ENCODE measurements at regions not wholly inside any gene's neighbourhood (a gene's known extent, or its start where the extent isn't known, plus 50 kb on each side); places are given as distances from the start of the nearest gene placed in this dataset.

- CTCF ChIA-PET, result no interaction called here
- POLR2A ChIA-PET, result interaction anchor here (1.3 kb wide), 1 partner anchor 229 kb away, joined by 4 read pairs; the partner anchor contains the start of gene ID2
- TF ChIP-seq ZNF184 (tag by site-specific recombination; IDR thresholded peaks at IDR 0.05) (no peak), ZNF10 (tag by site-specific recombination; IDR thresholded peaks at IDR 0.05) (no peak), HOXD13 (CRISPR knock-in tag; IDR thresholded peaks at IDR 0.05; ENCODE audit: borderline replicate concordance) (no peak), ZNF580 (tag by site-specific recombination; IDR thresholded peaks at IDR 0.05) (no peak), SCRT2 (tag by site-specific recombination; IDR thresholded peaks at IDR 0.05) (no peak), ZBTB44 (tag by site-specific recombination; IDR thresholded peaks at IDR 0.05) (no peak), ZNF362 (tag by site-specific recombination; IDR thresholded peaks at IDR 0.05) (no peak), ELK4 (IDR thresholded peaks at IDR 0.05; ENCODE audit: borderline replicate concordance, low read depth, low read length) (no peak), ZNF169 (tag by site-specific recombination; IDR thresholded peaks at IDR 0.05) (no peak), ZNF513 (tag by site-specific recombination; IDR thresholded peaks at IDR 0.05) (no peak), ZSCAN23 (tag by site-specific recombination; IDR thresholded peaks at IDR 0.05) (no peak), ZNF112 (tag by site-specific recombination; IDR thresholded peaks at IDR 0.05) (no peak), ZNF501 (tag by site-specific recombination; IDR thresholded peaks at IDR 0.05) (no peak), ZSCAN5A (tag by site-specific recombination; IDR thresholded peaks at IDR 0.05) (no peak), CTCF (tag by site-specific recombination; IDR thresholded peaks at IDR 0.05) (no peak), GLI4 (tag by site-specific recombination; IDR thresholded peaks at IDR 0.05) (no peak), ZNF530 (tag by site-specific recombination; IDR thresholded peaks at IDR 0.05; ENCODE audit: low read depth) (no peak)
Observed at GRCh38 chr2:8452979-8453903, 228.6 kb upstream of the ID2 start.

More at GRCh38 chr2:8452979-8453903, 228.6 kb upstream of the ID2 start:
- Histone ChIP-seq H3K4me3 (ENCODE audit: low read depth, low read length) (no peak overlapping the region), H3K27ac (ENCODE audit: extremely low read depth, low read depth, low read length) (no peak overlapping the region), H3K4me1 (ENCODE audit: control insufficient read depth, insufficient read depth, low read length) (no peaks in the 10 kb centered on the region), H3K36me3 (ENCODE audit: control insufficient read depth in 2 of 2, insufficient read depth in 1 of 2, low read length in 2 of 2) (no peaks in the 10 kb centered on the region), H3K9me3 (ENCODE audit: control insufficient read depth, insufficient read depth, low read depth, low read length) (no peaks in the 10 kb centered on the region)
